ENCODE measurements at regions not wholly inside any gene's neighbourhood (a gene's known extent, or its start where the extent isn't known, plus 50 kb on each side); places are given as distances from the start of the nearest gene placed in this dataset.

- no peak for DNase-seq (ENCODE audit: low read depth in 4 of 4, low spot score in 3 of 4)
These were observed 85.2 kb upstream of the FGF3 start for GRCh38 chr11:69904161-69904973.

- DNase-seq (ENCODE audit: low read depth in 4 of 4, low spot score in 3 of 4): no peak
These were observed 85.8 kb upstream of the FGF3 start for GRCh38 chr11:69904974-69905535.

- DNase-seq (ENCODE audit: low read depth in 4 of 4, low spot score in 3 of 4): no peak
These were observed 86.6 kb upstream of the FGF3 start for GRCh38 chr11:69905611-69906452.

- DNase-seq (ENCODE audit: low read depth in 4 of 4, low spot score in 3 of 4): no peak
These were observed 87.3 kb upstream of the FGF3 start for GRCh38 chr11:69906453-69906907.

GRCh38 chr11:69907611-69908010 lies 88.4 kb upstream of the FGF3 start:
- no peak for DNase-seq (ENCODE audit: low read depth in 4 of 4, low spot score in 3 of 4)

GRCh38 chr11:69908511-69909220 lies 89.5 kb upstream of the FGF3 start:
- DNase-seq (ENCODE audit: low read depth in 4 of 4, low spot score in 3 of 4): no peak

- DNase-seq (ENCODE audit: low read depth in 4 of 4, low spot score in 3 of 4): no peak
These were observed 90.6 kb upstream of the FGF3 start for GRCh38 chr11:69909561-69910518.

- DNase-seq (ENCODE audit: low read depth in 4 of 4, low spot score in 3 of 4): no peak
These were observed 91.5 kb upstream of the FGF3 start for GRCh38 chr11:69910519-69911309.

GRCh38 chr11:69911310-69912160 lies 92.3 kb upstream of the FGF3 start:
- DNase-seq (ENCODE audit: low read depth in 4 of 4, low spot score in 3 of 4): no peak

GRCh38 chr11:69912161-69912910 lies 93.1 kb upstream of the FGF3 start:
- DNase-seq (ENCODE audit: low read depth in 4 of 4, low spot score in 3 of 4): no peak

GRCh38 chr11:69912911-69913451 lies 93.8 kb upstream of the FGF3 start:
- no peak for DNase-seq (ENCODE audit: low read depth in 4 of 4, low spot score in 3 of 4)

GRCh38 chr11:69913591-69914285 lies 94.5 kb upstream of the FGF3 start:
- DNase-seq (ENCODE audit: low read depth in 4 of 4, low spot score in 3 of 4): no peak

GRCh38 chr11:69914286-69915150 lies 95.3 kb upstream of the FGF3 start:
- DNase-seq (ENCODE audit: low read depth in 4 of 4, low spot score in 3 of 4): no peak

- no peak for DNase-seq (ENCODE audit: low read depth in 4 of 4, low spot score in 3 of 4)
These were observed 95.9 kb upstream of the FGF3 start for GRCh38 chr11:69915151-69915500.

GRCh38 chr11:69915501-69916250 lies 96.5 kb upstream of the FGF3 start:
- DNase-seq (ENCODE audit: low read depth in 4 of 4, low spot score in 3 of 4): peak; percentile 73 to 83 (median 80)
